Gastrocnemius medialis (tissue), 4 donors: ENCODE measurements at regions not wholly inside any gene's neighbourhood (a gene's known extent, or its start where the extent isn't known, plus 50 kb on each side); places are given as distances from the start of the nearest gene placed in this dataset.

Experiments used
- ATAC-seq, 2 donors: fragments of 150-250 bp; one replicate each; pipeline ENCODE4 v1.9.1; 2016
- DNase-seq, 2 donors: peaks; one replicate each; pipeline ENCODE4 v3.0.0-alpha.2; 2019
- H3K27ac ChIP-seq, 4 donors: fragments of 200-600 bp; sonication (generic); 1 replicate in 1 of 4; 2 replicates in 3 of 4; pipeline ENCODE4 v1.5.1; 2016 to 2018; ENCODE audit warnings: mild to moderate bottlenecking in 2 of 4, moderate library complexity in 1 of 4
- H3K27me3 ChIP-seq, 3 donors: fragments of 200-600 bp; sonication (generic) in 2 of 3; 1 replicate in 1 of 3; 2 replicates in 2 of 3; pipeline versions ENCODE4 v1.5.1 to v1.6.0; 2016 to 2019; ENCODE audit warnings: mild to moderate bottlenecking in 1 of 3, moderate library complexity in 1 of 3
- H3K36me3 ChIP-seq, 2 donors: fragments of 200-600 bp; sonication (generic) in 1 of 2; one replicate each; pipeline ENCODE4 v1.5.1; 2017 to 2018
- H3K4me1 ChIP-seq, 2 donors: fragments of 200-600 bp; sonication (generic) in 1 of 2; one replicate each; pipeline ENCODE4 v1.5.1; 2016 to 2017; ENCODE audit warnings: mild to moderate bottlenecking in 2 of 2
- H3K4me3 ChIP-seq, 4 donors: fragments of 200-600 bp; sonication (generic) in 3 of 4; 1 replicate in 1 of 4; 2 replicates in 3 of 4; pipeline ENCODE4 v1.5.1; 2016 to 2019; ENCODE audit warnings: mild to moderate bottlenecking in 2 of 4
- H3K9me3 ChIP-seq, 3 donors: fragments of 200-600 bp; sonication (generic) in 2 of 3; 1 replicate in 1 of 3; 2 replicates in 2 of 3; pipeline ENCODE4 v1.5.1; 2016 to 2019
- POLR2A ChIP-seq, 2 donors: fragments of 450-650 bp; IDR thresholded peaks; one replicate each; pipeline ENCODE4 v1.6.1; 2017; ENCODE audit warnings: antibody characterized with exemption in 2 of 2, mild to moderate bottlenecking in 2 of 2, moderate library complexity in 2 of 2
- in situ Hi-C, 4 donors: fragments of 200-750 bp; cut with MboI; loops; one replicate each; pipeline versions ENCODE4 v1.15.0 to v1.8.0; 2017; ENCODE audit warnings: low sequenced_read_pairs in 4 of 4
- intact Hi-C: fragments of 100-400 bp; cut with DNase I; formaldehyde crosslinking; loops from one replicate; pipeline ENCODE4 v1.15.1; 2023; ENCODE audit warnings: low total_unique reads
- TF ChIP-seq, protein P1 (sequence below), 5 experiments: fragments of 450-650 bp in 3 of 5; fragments of 200-600 bp in 2 of 5; sonication (generic) in 2 of 5; IDR thresholded peaks in 4 of 5; conservative IDR thresholded peaks in 1 of 5; 1 replicate in 4 of 5; 2 replicates in 1 of 5; pipeline ENCODE4 v1.5.1; 2016 to 2019; ENCODE audit warnings: antibody characterized with exemption in 5 of 5, mild to moderate bottlenecking in 3 of 5, moderate library complexity in 3 of 5

DNA sequence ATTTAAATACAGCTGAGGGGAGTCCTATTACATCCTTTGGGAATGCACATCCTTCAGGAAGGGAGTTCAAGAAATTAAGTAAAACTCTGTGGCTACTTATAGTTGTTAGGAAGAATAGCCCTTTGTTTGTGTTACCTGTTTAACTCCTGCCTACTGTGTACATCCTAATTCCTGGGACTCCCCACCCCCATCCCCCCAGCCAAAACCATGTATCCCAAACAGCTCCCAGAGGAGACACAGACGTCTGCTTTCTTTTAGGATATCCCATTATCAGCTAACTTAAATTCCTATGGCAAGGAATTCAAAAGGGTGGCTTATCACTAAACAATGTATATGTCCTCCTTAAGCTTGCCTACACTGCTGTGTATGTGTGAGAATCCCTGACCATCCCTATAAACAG is 581.7 kb downstream of the DIPK2A start:
- in situ Hi-C loops = no loop called here

DNA sequence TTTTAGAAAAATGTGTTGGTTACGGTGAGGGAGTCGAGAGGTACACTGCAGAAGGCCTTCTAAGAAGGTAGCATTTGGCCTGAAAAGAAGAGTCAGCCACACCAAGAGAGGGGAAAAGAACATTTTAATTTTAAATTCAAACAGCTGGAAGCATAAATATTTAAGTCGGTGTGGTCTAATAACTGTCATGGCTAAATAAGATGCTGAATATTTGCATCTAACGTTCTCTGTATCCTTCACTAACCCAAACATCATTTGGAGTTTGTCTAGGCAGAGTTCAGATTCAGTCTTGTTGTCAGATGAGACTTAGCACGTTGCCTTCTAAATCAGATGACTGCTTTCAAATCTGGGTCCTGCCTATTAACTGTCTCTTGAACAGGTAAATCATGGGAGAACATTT is 583.3 kb downstream of the DIPK2A start:
- no peak for TF ChIP-seq POLR2A (IDR thresholded peaks at IDR 0.05)
- TF ChIP-seq, protein P1, sequence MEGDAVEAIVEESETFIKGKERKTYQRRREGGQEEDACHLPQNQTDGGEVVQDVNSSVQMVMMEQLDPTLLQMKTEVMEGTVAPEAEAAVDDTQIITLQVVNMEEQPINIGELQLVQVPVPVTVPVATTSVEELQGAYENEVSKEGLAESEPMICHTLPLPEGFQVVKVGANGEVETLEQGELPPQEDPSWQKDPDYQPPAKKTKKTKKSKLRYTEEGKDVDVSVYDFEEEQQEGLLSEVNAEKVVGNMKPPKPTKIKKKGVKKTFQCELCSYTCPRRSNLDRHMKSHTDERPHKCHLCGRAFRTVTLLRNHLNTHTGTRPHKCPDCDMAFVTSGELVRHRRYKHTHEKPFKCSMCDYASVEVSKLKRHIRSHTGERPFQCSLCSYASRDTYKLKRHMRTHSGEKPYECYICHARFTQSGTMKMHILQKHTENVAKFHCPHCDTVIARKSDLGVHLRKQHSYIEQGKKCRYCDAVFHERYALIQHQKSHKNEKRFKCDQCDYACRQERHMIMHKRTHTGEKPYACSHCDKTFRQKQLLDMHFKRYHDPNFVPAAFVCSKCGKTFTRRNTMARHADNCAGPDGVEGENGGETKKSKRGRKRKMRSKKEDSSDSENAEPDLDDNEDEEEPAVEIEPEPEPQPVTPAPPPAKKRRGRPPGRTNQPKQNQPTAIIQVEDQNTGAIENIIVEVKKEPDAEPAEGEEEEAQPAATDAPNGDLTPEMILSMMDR (IDR thresholded peaks at IDR 0.05 in 4 of 5, conservative IDR thresholded peaks at IDR 0.05 in 1 of 5) = no peak
- Histone ChIP-seq H3K27ac (no peak overlapping the region), H3K9me3 (no peaks in the 10 kb centered on the region), H3K4me1 (no peaks in the 10 kb centered on the region), H3K4me3 (no peak overlapping the region), H3K27me3 (no peaks in the 10 kb centered on the region), H3K36me3 (no peaks in the 10 kb centered on the region)
- in situ Hi-C loops (no loop called here), intact Hi-C loops (no loop called here)
- no peak for DNase-seq
- no peak for ATAC-seq

More for the DNA sequence above, 581.7 kb downstream of the DIPK2A start:
- Histone ChIP-seq H3K36me3 (no peaks in the 10 kb centered on the region), H3K27ac (no peak overlapping the region), H3K9me3 (no peaks in the 10 kb centered on the region), H3K4me3 (no peak overlapping the region), H3K27me3 (no peaks in the 10 kb centered on the region), H3K4me1 (no peaks in the 10 kb centered on the region)
- ATAC-seq = no peak
- intact Hi-C loops = no loop called here
- no peak for DNase-seq
- TF ChIP-seq, protein P1 (IDR thresholded peaks at IDR 0.05 in 4 of 5, conservative IDR thresholded peaks at IDR 0.05 in 1 of 5) = no peak
- TF ChIP-seq POLR2A (IDR thresholded peaks at IDR 0.05) = no peak

DNA sequence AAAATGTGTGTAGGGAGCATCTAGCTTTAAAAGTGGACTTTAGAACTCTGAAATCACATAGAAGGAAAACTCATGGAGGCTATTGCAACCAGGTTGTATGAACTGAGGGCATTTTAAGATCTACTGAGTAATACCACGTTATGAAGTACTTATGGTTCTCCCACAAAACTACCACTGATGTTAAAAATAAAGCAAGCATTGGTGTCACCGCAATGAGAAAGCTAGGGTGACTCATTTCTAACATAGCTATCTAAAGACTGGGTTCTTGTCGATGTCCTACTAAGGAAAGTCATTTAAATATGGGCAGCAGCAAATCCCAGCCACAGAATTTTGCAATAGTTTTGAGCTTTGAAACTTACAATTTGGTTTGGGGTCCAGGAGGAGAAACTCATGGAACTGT is 584.8 kb downstream of the DIPK2A start:
- Histone ChIP-seq H3K4me1 (no peaks in the 10 kb centered on the region), H3K9me3 (no peaks in the 10 kb centered on the region), H3K36me3 (no peaks in the 10 kb centered on the region), H3K27me3 (no peaks in the 10 kb centered on the region), H3K4me3 (no peak overlapping the region), H3K27ac (no peak overlapping the region)
- DNase-seq = no peak
- TF ChIP-seq, protein P1 (IDR thresholded peaks at IDR 0.05 in 4 of 5, conservative IDR thresholded peaks at IDR 0.05 in 1 of 5) = no peak
- no peak for TF ChIP-seq POLR2A (IDR thresholded peaks at IDR 0.05)
- intact Hi-C loops (no loop called here), in situ Hi-C loops (no loop called here)
- no peak for ATAC-seq

DNA sequence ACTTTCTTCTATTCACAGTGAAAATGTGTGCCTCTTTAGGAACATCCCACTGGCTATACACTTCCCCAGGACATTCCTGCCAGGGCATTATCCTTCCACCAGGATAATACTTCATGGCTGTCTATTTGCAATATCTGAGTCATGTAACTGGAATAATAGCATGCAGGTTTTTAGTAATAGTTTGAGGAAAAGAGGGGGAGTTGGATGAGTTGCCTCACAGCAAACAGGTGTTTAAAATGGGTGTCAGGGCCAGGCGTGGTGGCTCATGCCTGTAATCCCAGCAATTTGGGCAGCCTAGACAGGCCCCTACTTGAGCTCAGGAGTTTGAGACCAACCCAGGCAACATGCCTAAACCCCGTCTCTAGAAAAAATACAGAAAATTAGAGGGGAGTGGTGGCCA is 585.9 kb downstream of the DIPK2A start:
- Histone ChIP-seq H3K36me3 (no peaks in the 10 kb centered on the region), H3K4me1 (no peaks in the 10 kb centered on the region), H3K27me3 (no peaks in the 10 kb centered on the region), H3K4me3 (no peak overlapping the region), H3K9me3 (no peaks in the 10 kb centered on the region), H3K27ac (no peak overlapping the region)
- in situ Hi-C loops (no loop called here), intact Hi-C loops (no loop called here)
- no peak for ATAC-seq
- no peak for TF ChIP-seq POLR2A (IDR thresholded peaks at IDR 0.05)
- TF ChIP-seq, protein P1 (IDR thresholded peaks at IDR 0.05 in 4 of 5, conservative IDR thresholded peaks at IDR 0.05 in 1 of 5) = no peak
- DNase-seq = no peak

DNA sequence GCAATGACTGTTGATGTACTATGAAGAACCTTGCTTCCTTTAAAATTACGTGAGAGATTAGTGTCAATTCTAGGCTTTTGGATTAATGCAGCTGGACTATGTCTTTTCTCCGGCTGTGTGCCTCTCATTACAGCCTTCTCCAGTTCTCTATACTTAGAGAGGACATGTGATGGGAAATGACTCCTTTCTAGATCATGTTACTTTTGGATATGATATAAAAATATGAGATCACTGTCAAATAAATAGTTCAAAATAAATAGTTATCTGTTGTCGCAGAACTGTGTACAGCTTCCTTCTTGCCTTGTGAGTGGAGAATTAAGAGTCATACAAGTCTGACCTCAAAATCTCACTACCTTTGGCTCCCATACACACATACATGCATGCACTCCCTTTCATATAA is 592.4 kb downstream of the DIPK2A start:
- H3K9me3 ChIP-seq = no peaks in the 10 kb centered on the region
- H3K27ac ChIP-seq = peak overlapping the region in 2 of 4 donors; percentile 22 to 29
- intact Hi-C loops = no loop called here
- no peak for TF ChIP-seq POLR2A (IDR thresholded peaks at IDR 0.05)
- TF ChIP-seq, protein P1 (IDR thresholded peaks at IDR 0.05 in 4 of 5, conservative IDR thresholded peaks at IDR 0.05 in 1 of 5) = no peak
- ATAC-seq = peak; percentile 55 to 96
- H3K27me3 ChIP-seq = no peaks in the 10 kb centered on the region
- in situ Hi-C loops = no loop called here
- no peaks in the 10 kb centered on the region for H3K36me3 ChIP-seq
- H3K4me3 ChIP-seq = no peak overlapping the region
- peaks cover 6 to 8% of the 10 kb centered on the region in 2 donors for H3K4me1 ChIP-seq
- DNase-seq = no peak
